SK-N-SH treated with all-trans-retinoic acid at 6 μM for 48 hours (cell line): ENCODE measurements at regions not wholly inside any gene's neighbourhood (a gene's known extent, or its start where the extent isn't known, plus 50 kb on each side); places are given as distances from the start of the nearest gene placed in this dataset.

Source experiments
- ATAC-seq: fragments of 200-7000 bp; cut with Tn5 transposase; 3 replicates; pipeline ENCODE4 v1.9.1; 2020; ENCODE audit warnings: mild to moderate bottlenecking, moderate library complexity
- ARNTL ChIP-seq: fragments of 450-650 bp; formaldehyde crosslinking; IDR thresholded peaks from 2 replicates; pipeline ENCODE4 v1.5.0; 2020; ENCODE audit warnings: low read depth, mild to moderate bottlenecking, moderate library complexity, borderline replicate concordance
- BACH2 ChIP-seq: fragments of 250-450 bp; sonication (Bioruptor Pico); IDR thresholded peaks from 2 replicates; pipeline ENCODE4 v1.9.0; 2021; ENCODE audit warnings: mild to moderate bottlenecking, borderline replicate concordance
- CSDC2 ChIP-seq: fragments of 250-450 bp; sonication (Bioruptor Pico); IDR thresholded peaks from 2 replicates; pipeline ENCODE4 v1.5.0; 2020; ENCODE audit warnings: mild to moderate bottlenecking, moderate library complexity
- ESRRG ChIP-seq: fragments of 250-450 bp; sonication (Bioruptor Pico); IDR thresholded peaks from 2 replicates; pipeline ENCODE4 v1.6.1; 2021; ENCODE audit warnings: mild to moderate bottlenecking
- ISL1 ChIP-seq: fragments of 250-450 bp; sonication (Bioruptor Pico); IDR thresholded peaks from 2 replicates; pipeline ENCODE4 v2.1.2; 2022; ENCODE audit warnings: mild to moderate bottlenecking, moderate library complexity
- OSR1 ChIP-seq: fragments of 250-450 bp; sonication (Bioruptor Pico); IDR thresholded peaks from 2 replicates; pipeline ENCODE4 v1.8.0; 2022; ENCODE audit warnings: moderate library complexity, mild to moderate bottlenecking, inconsistent platforms
- RARB ChIP-seq: fragments of 250-450 bp; sonication (Bioruptor Pico); IDR thresholded peaks from 2 replicates; pipeline ENCODE4 v1.8.0; 2021; ENCODE audit warnings: mild to moderate bottlenecking, moderate library complexity
- SNAI2 ChIP-seq: fragments of 250-450 bp; sonication (Bioruptor Pico); IDR thresholded peaks from 2 replicates; pipeline ENCODE4 v1.5.0; 2020; ENCODE audit warnings: mild to moderate bottlenecking, moderate library complexity
- TCF4 ChIP-seq: fragments of 250-450 bp; sonication (Bioruptor Pico); IDR thresholded peaks from 2 replicates; pipeline ENCODE4 v1.8.0; 2021; ENCODE audit warnings: mild to moderate bottlenecking, moderate library complexity, borderline replicate concordance
- TOX ChIP-seq: fragments of 250-450 bp; sonication (Bioruptor Pico); IDR thresholded peaks from 2 replicates; pipeline ENCODE4 v1.8.0; 2021; ENCODE audit warnings: mild to moderate bottlenecking, moderate library complexity, borderline replicate concordance
- ZC3H10 ChIP-seq: fragments of 250-450 bp; sonication (Bioruptor Pico); IDR thresholded peaks from 2 replicates; pipeline ENCODE4 v1.5.1; 2021; ENCODE audit warnings: mild to moderate bottlenecking, moderate library complexity
- ZFP3 ChIP-seq: fragments of 250-450 bp; sonication (Bioruptor Pico); IDR thresholded peaks from 2 replicates; pipeline ENCODE4 v1.5.0; 2020; ENCODE audit warnings: mild to moderate bottlenecking, moderate library complexity
- ZFP30 ChIP-seq: fragments of 450-650 bp; formaldehyde crosslinking; IDR thresholded peaks from 2 replicates; pipeline ENCODE4 v1.5.0; 2022; ENCODE audit warnings: mild to moderate bottlenecking, moderate library complexity
- ZNF565 ChIP-seq: fragments of 450-650 bp; formaldehyde crosslinking; conservative IDR thresholded peaks from 2 replicates; pipeline ENCODE4 v1.5.0; 2020; ENCODE audit warnings: low read depth, mild to moderate bottlenecking, moderate library complexity
- ZNF70 ChIP-seq: fragments of 450-650 bp; formaldehyde crosslinking; IDR thresholded peaks from 2 replicates; pipeline ENCODE4 v1.5.0; 2020; ENCODE audit warnings: mild to moderate bottlenecking, moderate library complexity
- ZNF8 ChIP-seq: fragments of 450-650 bp; formaldehyde crosslinking; IDR thresholded peaks from 2 replicates; pipeline ENCODE4 v1.5.0; 2020; ENCODE audit warnings: mild to moderate bottlenecking, moderate library complexity
- TF ChIP-seq, protein P1 (sequence below): fragments of 250-450 bp; sonication (Bioruptor Pico); IDR thresholded peaks from 2 replicates; pipeline ENCODE4 v1.8.0; 2021; ENCODE audit warnings: low read depth, mild to moderate bottlenecking, moderate library complexity, borderline replicate concordance
- TF ChIP-seq, protein P2 (sequence below): fragments of 250-450 bp; sonication (Bioruptor Pico); IDR thresholded peaks from 2 replicates; pipeline ENCODE4 v1.8.0; 2020; ENCODE audit warnings: mild to moderate bottlenecking, moderate library complexity, borderline replicate concordance
- TF ChIP-seq, protein P3 (sequence below): fragments of 250-450 bp; sonication (Bioruptor Pico); IDR thresholded peaks from 2 replicates; pipeline ENCODE4 v1.5.1; 2020; ENCODE audit warnings: low read depth, mild to moderate bottlenecking, moderate library complexity

DNA sequence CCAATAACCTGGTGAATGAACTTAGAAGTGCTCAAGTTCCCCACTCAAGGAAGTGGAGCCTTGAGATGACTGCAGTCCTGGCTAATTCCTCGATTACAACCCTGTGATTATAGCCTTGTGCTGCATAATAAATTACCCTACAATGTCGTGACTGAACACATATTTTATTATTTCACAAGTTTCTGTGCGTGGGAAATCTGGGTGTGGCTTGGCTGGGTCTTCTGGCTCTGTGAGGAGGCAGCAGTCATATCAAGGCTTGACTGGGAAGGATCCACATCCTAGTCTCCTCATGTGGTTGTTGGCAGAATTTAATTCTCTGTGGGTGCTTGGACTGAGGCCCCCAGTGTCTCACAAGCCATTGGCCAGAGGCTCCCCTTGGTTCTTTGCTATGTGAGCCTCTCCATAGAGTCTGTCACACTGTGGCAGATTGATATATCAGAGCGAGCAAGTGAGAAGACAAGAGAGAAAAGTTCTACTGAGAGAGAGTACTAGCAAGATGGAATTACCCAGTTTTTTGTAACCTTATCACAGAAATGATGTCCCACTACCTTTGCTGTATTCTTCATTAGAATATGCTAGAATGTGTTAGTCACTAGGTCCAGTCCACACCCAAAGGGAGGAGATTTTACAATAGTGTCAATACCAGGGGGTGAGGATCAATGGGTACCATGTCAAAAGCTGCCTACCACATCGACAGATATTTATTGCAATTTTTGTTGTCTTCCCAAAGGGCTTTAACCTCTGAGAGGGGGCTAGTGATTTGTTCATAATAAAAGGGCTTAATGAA is 102.8 kb upstream of the TBC1D5 start:
- no peak for ATAC-seq
- TF ChIP-seq, protein P1, sequence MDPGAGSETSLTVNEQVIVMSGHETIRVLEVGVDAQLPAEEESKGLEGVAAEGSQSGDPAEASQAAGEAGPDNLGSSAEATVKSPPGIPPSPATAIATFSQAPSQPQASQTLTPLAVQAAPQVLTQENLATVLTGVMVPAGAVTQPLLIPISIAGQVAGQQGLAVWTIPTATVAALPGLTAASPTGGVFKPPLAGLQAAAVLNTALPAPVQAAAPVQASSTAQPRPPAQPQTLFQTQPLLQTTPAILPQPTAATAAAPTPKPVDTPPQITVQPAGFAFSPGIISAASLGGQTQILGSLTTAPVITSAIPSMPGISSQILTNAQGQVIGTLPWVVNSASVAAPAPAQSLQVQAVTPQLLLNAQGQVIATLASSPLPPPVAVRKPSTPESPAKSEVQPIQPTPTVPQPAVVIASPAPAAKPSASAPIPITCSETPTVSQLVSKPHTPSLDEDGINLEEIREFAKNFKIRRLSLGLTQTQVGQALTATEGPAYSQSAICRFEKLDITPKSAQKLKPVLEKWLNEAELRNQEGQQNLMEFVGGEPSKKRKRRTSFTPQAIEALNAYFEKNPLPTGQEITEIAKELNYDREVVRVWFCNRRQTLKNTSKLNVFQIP (CRISPR knock-in tag), result no peak
- no peak for TF ChIP-seq RARB (CRISPR knock-in tag)

DNA sequence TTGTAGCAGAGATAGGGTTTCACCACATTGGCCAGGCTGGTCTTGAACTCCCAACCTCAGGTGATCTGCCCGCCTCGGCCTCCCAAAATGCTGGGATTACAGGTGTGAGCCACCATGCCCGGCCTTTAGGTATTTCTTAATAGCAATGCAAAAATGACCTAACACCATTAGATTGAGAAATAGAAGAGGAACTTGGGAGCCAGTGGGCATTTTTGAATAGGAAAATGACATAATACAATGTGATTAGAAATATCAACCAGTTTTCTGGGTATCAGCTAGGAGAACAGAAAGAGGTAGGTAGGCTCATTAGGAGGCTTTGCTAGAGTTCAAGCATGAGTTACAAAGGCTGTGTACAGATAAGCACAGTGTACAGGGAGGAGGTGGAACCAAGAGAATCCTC is 101.8 kb upstream of the TBC1D5 start:
- TF ChIP-seq ZFP3, result no peak
- TF ChIP-seq, protein P1 (CRISPR knock-in tag), result no peak
- TF ChIP-seq CSDC2, result no peak
- TF ChIP-seq ZNF70, result no peak
- no peak for TF ChIP-seq ISL1 (CRISPR knock-in tag)
- no peak for TF ChIP-seq ZFP30 (CRISPR knock-in tag)
- TF ChIP-seq BACH2 (CRISPR knock-in tag), result no peak
- TF ChIP-seq TCF4 (CRISPR knock-in tag), result no peak
- TF ChIP-seq ZC3H10, result no peak
- TF ChIP-seq, protein P2, sequence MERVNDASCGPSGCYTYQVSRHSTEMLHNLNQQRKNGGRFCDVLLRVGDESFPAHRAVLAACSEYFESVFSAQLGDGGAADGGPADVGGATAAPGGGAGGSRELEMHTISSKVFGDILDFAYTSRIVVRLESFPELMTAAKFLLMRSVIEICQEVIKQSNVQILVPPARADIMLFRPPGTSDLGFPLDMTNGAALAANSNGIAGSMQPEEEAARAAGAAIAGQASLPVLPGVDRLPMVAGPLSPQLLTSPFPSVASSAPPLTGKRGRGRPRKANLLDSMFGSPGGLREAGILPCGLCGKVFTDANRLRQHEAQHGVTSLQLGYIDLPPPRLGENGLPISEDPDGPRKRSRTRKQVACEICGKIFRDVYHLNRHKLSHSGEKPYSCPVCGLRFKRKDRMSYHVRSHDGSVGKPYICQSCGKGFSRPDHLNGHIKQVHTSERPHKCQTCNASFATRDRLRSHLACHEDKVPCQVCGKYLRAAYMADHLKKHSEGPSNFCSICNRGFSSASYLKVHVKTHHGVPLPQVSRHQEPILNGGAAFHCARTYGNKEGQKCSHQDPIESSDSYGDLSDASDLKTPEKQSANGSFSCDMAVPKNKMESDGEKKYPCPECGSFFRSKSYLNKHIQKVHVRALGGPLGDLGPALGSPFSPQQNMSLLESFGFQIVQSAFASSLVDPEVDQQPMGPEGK (CRISPR knock-in tag), result no peak
- TF ChIP-seq, protein P3, sequence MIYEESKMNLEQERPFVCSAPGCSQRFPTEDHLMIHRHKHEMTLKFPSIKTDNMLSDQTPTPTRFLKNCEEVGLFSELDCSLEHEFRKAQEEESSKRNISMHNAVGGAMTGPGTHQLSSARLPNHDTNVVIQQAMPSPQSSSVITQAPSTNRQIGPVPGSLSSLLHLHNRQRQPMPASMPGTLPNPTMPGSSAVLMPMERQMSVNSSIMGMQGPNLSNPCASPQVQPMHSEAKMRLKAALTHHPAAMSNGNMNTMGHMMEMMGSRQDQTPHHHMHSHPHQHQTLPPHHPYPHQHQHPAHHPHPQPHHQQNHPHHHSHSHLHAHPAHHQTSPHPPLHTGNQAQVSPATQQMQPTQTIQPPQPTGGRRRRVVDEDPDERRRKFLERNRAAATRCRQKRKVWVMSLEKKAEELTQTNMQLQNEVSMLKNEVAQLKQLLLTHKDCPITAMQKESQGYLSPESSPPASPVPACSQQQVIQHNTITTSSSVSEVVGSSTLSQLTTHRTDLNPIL (CRISPR knock-in tag), result no peak
- TF ChIP-seq ESRRG (CRISPR knock-in tag), result no peak
- no peak for TF ChIP-seq ARNTL (CRISPR knock-in tag)
- TF ChIP-seq TOX (CRISPR knock-in tag), result no peak
- TF ChIP-seq OSR1 (CRISPR knock-in tag), result no peak
- TF ChIP-seq RARB (CRISPR knock-in tag), result no peak
- TF ChIP-seq ZNF565 (CRISPR knock-in tag), result no peak
- ATAC-seq, result no peak

DNA sequence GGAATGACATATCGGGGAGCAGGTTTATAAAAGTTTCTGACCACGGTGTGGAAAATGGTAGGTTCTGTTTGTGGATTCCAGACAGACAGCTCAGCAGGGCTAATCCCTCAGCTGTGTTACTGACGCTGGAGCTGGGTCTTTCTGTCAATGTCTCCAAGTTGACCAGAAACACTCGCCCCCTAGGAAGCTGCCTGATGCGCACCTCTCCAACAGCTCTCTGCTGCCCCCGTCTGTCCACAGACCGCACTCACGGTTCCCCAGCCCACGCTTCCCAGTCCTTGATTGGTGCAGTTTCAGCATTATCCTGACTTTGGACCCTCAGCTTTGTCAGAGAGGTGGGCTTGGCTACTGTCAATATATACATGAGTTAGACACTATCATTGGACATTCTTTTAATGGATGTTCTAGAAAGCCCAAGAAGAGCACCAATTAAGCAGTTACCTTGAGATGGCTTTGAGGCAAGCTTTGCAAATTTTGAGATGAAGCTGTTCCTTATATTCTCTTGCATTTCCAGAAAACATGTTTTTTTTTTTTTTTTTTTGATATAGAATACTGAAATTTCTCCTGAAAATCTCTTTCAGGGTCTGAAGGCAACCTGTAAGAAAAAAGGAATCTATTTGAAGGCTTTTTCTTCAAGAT is 98.9 kb upstream of the TBC1D5 start:
- ATAC-seq, result peak; percentile 99
- TF ChIP-seq SNAI2 (CRISPR knock-in tag), result no peak
- no peak for TF ChIP-seq ZNF8 (CRISPR knock-in tag)
- TF ChIP-seq, protein P2 (CRISPR knock-in tag), result no peak
- TF ChIP-seq OSR1 (CRISPR knock-in tag), result no peak
- no peak for TF ChIP-seq CSDC2
- no peak for TF ChIP-seq RARB (CRISPR knock-in tag)
- no peak for TF ChIP-seq TCF4 (CRISPR knock-in tag)
